ENCODE measurements at regions not wholly inside any gene's neighbourhood (a gene's known extent, or its start where the extent isn't known, plus 50 kb on each side); places are given as distances from the start of the nearest gene placed in this dataset.

DNA sequence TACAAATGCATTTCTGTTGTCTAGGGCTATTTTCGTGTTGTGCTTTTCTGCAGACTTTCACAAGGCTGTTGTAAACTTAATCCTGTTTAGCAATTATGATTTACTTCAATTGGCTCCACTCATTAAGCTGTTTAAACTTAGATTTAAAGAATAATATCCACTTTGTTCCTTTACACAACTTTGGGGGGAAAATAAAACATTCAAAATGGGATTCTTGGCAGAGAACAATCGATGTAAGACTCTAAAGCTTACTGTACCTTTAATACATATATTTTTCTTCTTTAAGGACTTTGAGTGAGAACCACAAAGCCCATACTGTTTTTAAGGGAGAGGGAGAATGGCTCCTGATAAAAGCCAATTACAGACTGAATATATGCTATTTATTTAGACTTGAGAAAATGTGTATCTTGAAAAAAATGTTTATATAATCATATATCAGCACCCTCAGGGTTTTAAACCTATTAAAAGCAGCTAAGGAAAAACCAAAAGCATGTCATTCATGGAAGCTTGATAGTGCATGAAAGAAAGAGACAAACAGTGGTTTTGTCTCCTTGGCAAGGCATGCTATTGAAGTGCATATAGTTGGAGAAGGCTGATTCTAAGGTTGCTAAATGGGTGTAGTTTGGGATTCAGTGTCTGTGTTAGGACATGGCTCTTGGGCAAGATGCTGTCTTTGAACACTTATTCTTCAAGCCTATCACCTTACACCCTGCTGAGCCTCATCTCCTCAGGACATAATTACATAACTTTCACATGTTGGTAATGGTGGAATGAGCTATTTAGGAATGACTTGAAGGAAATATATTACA lies 293.4 kb upstream of the TBC1D5 start:
- Histone ChIP-seq H3K4me3 (ENCODE audit: insufficient read depth, low read depth, low read length) (no peak overlapping the region), H3K27me3 (ENCODE audit: control insufficient read depth, insufficient read depth, low read length, poor library complexity, severe bottlenecking) (no peaks in the 10 kb centered on the region), H3K9me3 (ENCODE audit: control insufficient read depth, low read length) (no peaks in the 10 kb centered on the region), H3K4me1 (ENCODE audit: control insufficient read depth, insufficient read depth, low read length) (no peaks in the 10 kb centered on the region), H3K36me3 (ENCODE audit: control insufficient read depth, insufficient read depth, low read length) (no peaks in the 10 kb centered on the region), H3K27ac (ENCODE audit: insufficient read depth, low read depth, low read length, poor library complexity, severe bottlenecking) (no peak overlapping the region)
- 93 to 98% methylated on average over 1 to 2 of the region's 2 CpGs for WGBS, 2 experiments

DNA sequence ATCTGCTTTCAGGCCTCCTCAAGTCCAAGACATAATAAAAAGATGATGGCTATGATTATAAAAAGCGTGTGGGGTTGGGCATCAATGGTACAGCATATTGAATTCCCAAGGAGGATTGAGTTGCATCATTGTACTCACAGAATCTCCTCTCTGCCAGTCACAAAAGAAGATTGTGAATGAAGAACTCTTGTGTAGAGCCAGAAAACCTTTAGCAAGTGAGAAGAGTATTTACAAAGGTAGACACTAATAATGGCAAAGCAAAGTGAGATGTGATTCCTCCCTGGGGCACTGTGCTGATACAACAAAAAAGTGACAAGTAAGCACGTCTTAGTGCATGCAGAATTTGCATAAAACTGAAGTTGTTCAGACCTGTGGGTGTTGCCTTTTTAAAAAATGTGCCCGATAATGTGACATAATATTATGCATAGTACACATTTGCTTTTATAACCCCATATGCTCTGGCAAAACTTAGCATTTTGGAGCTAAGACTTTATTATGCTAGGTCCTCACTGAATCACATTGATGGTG lies 291.2 kb upstream of the TBC1D5 start:
- Histone ChIP-seq H3K9me3 (ENCODE audit: control insufficient read depth, low read length) (no peaks in the 10 kb centered on the region), H3K36me3 (ENCODE audit: control insufficient read depth, insufficient read depth, low read length) (no peaks in the 10 kb centered on the region), H3K4me3 (ENCODE audit: insufficient read depth, low read depth, low read length) (no peak overlapping the region), H3K4me1 (ENCODE audit: control insufficient read depth, insufficient read depth, low read length) (no peaks in the 10 kb centered on the region), H3K27ac (ENCODE audit: insufficient read depth, low read depth, low read length, poor library complexity, severe bottlenecking) (no peak overlapping the region), H3K27me3 (ENCODE audit: control insufficient read depth, insufficient read depth, low read length, poor library complexity, severe bottlenecking) (no peaks in the 10 kb centered on the region)
- WGBS, 2 experiments: 82 to 89% methylated on average over 2 to 3 of the region's 3 CpGs

DNA sequence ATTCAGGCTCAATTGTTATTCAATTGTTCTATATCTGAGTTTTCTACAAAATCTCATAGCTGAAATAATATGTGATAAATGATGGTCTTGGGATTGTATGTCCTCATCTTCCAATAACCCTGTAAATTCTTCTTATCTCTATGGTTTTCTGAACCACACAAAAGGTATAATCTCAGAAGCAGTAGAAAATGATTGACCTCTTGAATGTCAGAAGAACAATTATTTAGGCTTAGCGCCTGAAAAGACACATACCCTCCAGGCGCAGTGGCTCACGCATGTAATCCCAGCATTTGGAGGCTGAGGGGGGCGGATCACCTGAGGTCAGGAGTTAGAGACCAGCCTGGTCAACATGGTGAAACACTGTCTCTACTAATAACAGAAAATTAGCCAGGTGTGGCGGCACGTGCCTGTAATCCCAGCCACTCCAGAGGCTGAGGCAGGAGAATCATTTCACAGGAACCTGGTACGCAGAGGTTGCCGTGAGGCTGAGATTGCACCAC lies 288.0 kb upstream of the TBC1D5 start:
- Histone ChIP-seq H3K36me3 (ENCODE audit: control insufficient read depth, insufficient read depth, low read length) (no peaks in the 10 kb centered on the region), H3K4me3 (ENCODE audit: insufficient read depth, low read depth, low read length) (no peak overlapping the region), H3K4me1 (ENCODE audit: control insufficient read depth, insufficient read depth, low read length) (no peaks in the 10 kb centered on the region), H3K9me3 (ENCODE audit: control insufficient read depth, low read length) (no peaks in the 10 kb centered on the region), H3K27ac (ENCODE audit: insufficient read depth, low read depth, low read length, poor library complexity, severe bottlenecking) (no peak overlapping the region), H3K27me3 (ENCODE audit: control insufficient read depth, insufficient read depth, low read length, poor library complexity, severe bottlenecking) (no peaks in the 10 kb centered on the region)
- 92 to 93% methylated on average over 8 of the region's 8 CpGs for WGBS, 2 experiments

DNA sequence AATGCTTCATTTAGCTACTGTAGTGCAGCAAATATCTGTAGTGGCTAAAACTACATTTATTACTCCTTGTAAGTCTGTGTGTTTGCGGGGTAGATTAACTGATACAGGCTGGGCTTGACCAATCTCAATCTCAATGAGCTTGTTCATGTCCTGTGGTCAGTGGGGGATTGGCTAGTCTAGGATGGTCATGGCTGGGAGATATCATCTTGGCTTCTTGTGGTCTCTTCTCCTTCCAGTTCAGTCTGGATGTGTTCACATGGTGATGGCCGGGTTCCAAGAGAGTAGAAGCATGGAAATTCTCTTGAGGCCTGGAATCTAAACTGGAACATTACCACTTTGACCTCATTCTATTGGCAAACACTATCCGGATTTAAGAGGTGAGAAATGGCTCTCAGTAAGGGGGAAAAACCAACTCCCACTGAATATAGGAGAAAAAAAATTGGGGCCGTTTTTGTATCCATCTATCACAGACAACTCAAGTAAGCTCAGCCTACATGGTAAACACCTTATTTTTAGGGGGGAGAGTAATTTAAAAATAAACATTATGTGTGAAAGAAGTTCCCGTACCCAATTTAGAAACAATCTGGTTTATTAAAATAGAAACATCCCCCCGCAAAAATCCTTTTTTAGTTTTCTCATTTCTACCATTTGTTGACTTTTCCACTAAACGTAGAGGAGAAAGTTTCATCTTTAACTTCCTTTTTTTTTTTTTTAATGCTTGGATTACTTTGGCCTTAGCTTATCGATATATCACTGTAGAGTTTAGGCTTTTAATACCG lies 284.9 kb upstream of the TBC1D5 start:
- Histone ChIP-seq H3K27me3 (ENCODE audit: control insufficient read depth, insufficient read depth, low read length, poor library complexity, severe bottlenecking) (no peaks in the 10 kb centered on the region), H3K4me3 (ENCODE audit: insufficient read depth, low read depth, low read length) (no peak overlapping the region), H3K9me3 (ENCODE audit: control insufficient read depth, low read length) (no peaks in the 10 kb centered on the region), H3K4me1 (ENCODE audit: control insufficient read depth, insufficient read depth, low read length) (no peaks in the 10 kb centered on the region), H3K27ac (ENCODE audit: insufficient read depth, low read depth, low read length, poor library complexity, severe bottlenecking) (no peak overlapping the region), H3K36me3 (ENCODE audit: control insufficient read depth, insufficient read depth, low read length) (no peaks in the 10 kb centered on the region)
- WGBS, 2 experiments: 93 to 98% methylated on average over 6 to 8 of the region's 9 CpGs

DNA sequence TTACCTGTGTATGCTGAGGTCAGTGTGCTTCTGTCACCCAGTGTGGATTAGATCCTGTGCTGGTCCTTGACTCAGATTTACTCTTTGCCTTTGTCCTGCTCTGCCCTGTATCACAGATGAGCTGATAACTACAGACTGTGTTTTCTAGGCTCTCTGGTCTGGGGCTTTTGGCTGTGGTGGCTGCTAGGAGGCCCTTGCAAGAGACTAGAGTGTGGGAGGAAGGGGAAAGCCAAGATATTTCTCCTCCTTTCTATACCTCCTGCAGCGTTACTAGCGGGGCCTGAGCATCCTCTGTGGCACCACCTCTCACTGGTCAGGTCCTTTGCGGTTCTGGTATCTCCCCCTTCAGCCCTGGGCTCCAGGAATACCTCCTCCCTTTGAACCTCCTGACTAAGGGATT lies 282.3 kb upstream of the TBC1D5 start:
- H3K4me1 ChIP-seq (ENCODE audit: control insufficient read depth, insufficient read depth, low read length): no peaks in the 10 kb centered on the region
- no peaks in the 10 kb centered on the region for H3K9me3 ChIP-seq (ENCODE audit: control insufficient read depth, low read length)
- H3K4me3 ChIP-seq (ENCODE audit: insufficient read depth, low read depth, low read length): no peak overlapping the region
- WGBS, 2 experiments: 96% methylated on average over 3 of the region's 3 CpGs
- no peak overlapping the region for H3K27ac ChIP-seq (ENCODE audit: insufficient read depth, low read depth, low read length, poor library complexity, severe bottlenecking)
- H3K36me3 ChIP-seq (ENCODE audit: control insufficient read depth, insufficient read depth, low read length): no peaks in the 10 kb centered on the region
- no peaks in the 10 kb centered on the region for H3K27me3 ChIP-seq (ENCODE audit: control insufficient read depth, insufficient read depth, low read length, poor library complexity, severe bottlenecking)

DNA sequence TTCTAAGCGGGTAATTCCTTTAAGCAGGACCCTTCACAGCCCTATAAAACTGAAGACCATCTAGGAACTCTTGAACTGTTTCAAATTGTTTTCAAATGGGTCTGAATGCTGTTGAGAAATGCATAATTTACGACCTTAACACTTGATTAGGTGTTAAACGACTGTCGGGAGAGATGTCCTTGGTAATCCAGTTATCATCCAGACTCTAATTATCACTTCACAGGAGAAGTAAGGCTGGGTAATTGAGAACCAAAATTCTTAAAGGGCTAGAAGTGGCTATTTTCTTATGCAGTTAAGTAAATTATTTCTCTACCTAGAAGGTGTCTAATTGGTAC lies 276.7 kb upstream of the TBC1D5 start:
- Histone ChIP-seq H3K27ac (ENCODE audit: insufficient read depth, low read depth, low read length, poor library complexity, severe bottlenecking) (no peak overlapping the region), H3K27me3 (ENCODE audit: control insufficient read depth, insufficient read depth, low read length, poor library complexity, severe bottlenecking) (no peaks in the 10 kb centered on the region), H3K4me3 (ENCODE audit: insufficient read depth, low read depth, low read length) (no peak overlapping the region), H3K9me3 (ENCODE audit: control insufficient read depth, low read length) (no peaks in the 10 kb centered on the region), H3K36me3 (ENCODE audit: control insufficient read depth, insufficient read depth, low read length) (no peaks in the 10 kb centered on the region), H3K4me1 (ENCODE audit: control insufficient read depth, insufficient read depth, low read length) (peaks cover 4% of the 10 kb centered on the region)
- 69 to 85% methylated on average over 4 of the region's 4 CpGs for WGBS, 2 experiments

DNA sequence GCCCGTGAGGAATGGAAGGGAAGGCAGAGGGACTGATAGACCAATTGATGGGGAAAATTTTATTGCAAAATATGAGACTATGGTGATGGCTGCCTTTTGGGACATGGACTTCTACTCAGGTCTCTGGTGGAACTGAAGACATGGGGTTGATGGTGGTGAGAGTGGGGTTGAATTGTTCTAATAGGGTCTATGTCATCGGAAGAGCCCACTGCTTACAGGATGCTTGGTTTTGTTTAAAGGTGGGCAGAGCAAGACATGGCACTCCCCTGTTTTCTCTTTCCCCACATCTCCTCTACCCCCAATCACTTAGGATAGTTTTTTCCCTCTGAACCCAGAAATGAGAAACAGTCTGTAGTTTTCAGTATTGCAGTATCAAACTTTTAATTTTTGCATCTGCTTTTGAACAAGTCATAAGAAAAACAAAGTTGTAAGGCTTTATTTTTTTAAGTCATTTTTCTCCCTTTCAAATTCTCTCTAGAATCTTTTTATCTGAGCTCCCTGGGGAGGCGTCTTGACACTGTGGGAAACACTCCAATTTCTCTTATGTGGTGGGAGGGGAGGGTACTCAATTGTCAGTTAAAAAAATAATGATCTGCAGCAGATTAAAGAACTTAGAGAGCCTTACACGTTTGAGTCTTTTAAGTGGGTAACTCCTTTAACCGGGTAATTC lies 276.2 kb upstream of the TBC1D5 start:
- Histone ChIP-seq H3K27me3 (ENCODE audit: control insufficient read depth, insufficient read depth, low read length, poor library complexity, severe bottlenecking) (no peaks in the 10 kb centered on the region), H3K27ac (ENCODE audit: insufficient read depth, low read depth, low read length, poor library complexity, severe bottlenecking) (no peak overlapping the region), H3K4me3 (ENCODE audit: insufficient read depth, low read depth, low read length) (no peak overlapping the region), H3K4me1 (ENCODE audit: control insufficient read depth, insufficient read depth, low read length) (peaks cover 4% of the 10 kb centered on the region), H3K9me3 (ENCODE audit: control insufficient read depth, low read length) (no peaks in the 10 kb centered on the region), H3K36me3 (ENCODE audit: control insufficient read depth, insufficient read depth, low read length) (no peaks in the 10 kb centered on the region)
- 70 to 73% methylated on average over 5 of the region's 5 CpGs for WGBS, 2 experiments

DNA sequence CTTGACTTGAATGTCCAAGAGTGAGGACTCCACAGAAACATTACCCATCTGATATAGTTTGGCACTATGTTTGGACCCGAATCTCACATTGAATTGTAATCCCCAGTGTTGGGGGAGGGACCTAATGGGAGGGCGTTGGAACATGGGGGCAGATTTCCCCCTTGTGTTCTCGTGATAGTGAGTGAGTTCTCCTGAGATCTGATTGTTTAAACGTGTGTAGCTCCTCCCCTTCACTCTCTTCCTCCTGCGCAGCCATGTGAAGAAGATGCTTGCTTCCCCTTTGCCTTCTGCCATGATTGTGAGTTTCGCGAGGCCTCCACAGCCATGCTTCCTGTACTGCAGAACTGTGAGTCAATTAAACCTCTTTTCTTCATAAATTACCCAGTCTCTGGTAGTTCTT lies 273.9 kb upstream of the TBC1D5 start:
- no peaks in the 10 kb centered on the region for H3K9me3 ChIP-seq (ENCODE audit: control insufficient read depth, low read length)
- H3K4me1 ChIP-seq (ENCODE audit: control insufficient read depth, insufficient read depth, low read length): peaks cover 4% of the 10 kb centered on the region
- H3K27me3 ChIP-seq (ENCODE audit: control insufficient read depth, insufficient read depth, low read length, poor library complexity, severe bottlenecking): no peaks in the 10 kb centered on the region
- no peaks in the 10 kb centered on the region for H3K36me3 ChIP-seq (ENCODE audit: control insufficient read depth, insufficient read depth, low read length)
- H3K27ac ChIP-seq (ENCODE audit: insufficient read depth, low read depth, low read length, poor library complexity, severe bottlenecking): no peak overlapping the region
- H3K4me3 ChIP-seq (ENCODE audit: insufficient read depth, low read depth, low read length): no peak overlapping the region
- 89 to 92% methylated on average over 7 of the region's 7 CpGs for WGBS, 2 experiments

DNA sequence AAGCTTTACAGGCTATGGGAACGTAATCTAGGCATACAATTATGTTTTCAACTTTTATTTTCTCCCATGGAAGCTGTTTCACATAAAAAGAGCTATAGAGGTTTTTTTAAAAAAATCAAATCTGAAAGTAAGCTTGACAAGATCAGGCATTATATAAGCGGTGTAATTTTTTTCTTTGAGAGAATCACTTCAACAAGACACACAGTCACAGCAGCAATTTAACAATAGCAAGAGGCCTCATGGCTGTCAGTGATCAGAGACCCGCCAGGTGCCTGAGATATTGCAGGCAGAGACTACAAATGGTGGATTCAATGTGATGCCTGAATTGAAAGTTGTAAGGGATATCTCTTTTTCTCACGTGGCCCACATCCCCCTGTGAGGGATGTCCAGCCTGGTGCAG lies 270.5 kb upstream of the TBC1D5 start:
- peaks cover 4% of the 10 kb centered on the region for H3K4me1 ChIP-seq (ENCODE audit: control insufficient read depth, insufficient read depth, low read length)
- no peaks in the 10 kb centered on the region for H3K36me3 ChIP-seq (ENCODE audit: control insufficient read depth, insufficient read depth, low read length)
- H3K27ac ChIP-seq (ENCODE audit: insufficient read depth, low read depth, low read length, poor library complexity, severe bottlenecking): no peak overlapping the region
- no peak overlapping the region for H3K4me3 ChIP-seq (ENCODE audit: insufficient read depth, low read depth, low read length)
- WGBS, 2 experiments: 93 to 98% methylated on average over 4 of the region's 4 CpGs
- H3K27me3 ChIP-seq (ENCODE audit: control insufficient read depth, insufficient read depth, low read length, poor library complexity, severe bottlenecking): no peaks in the 10 kb centered on the region
- H3K9me3 ChIP-seq (ENCODE audit: control insufficient read depth, low read length): no peaks in the 10 kb centered on the region

DNA sequence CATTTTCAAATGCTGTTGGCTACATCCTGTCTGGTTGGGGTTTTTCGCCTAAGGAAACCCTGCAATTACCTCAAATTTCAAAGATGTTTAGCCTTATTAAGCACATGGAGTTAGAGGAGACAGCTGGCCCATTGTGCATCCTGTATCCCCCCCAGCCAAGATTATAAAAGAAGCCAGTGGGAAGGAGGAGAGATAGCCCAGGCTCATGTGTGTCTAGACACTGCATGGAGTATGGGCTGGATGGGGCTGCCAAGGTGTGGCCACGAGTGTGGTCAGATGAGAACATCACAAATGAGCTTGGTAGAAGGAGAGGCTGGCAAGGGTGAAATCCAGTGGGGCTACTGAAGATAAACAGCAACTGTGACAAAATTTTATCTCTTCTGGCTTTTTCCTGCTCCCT lies 270.0 kb upstream of the TBC1D5 start:
- no peaks in the 10 kb centered on the region for H3K27me3 ChIP-seq (ENCODE audit: control insufficient read depth, insufficient read depth, low read length, poor library complexity, severe bottlenecking)
- no peak overlapping the region for H3K27ac ChIP-seq (ENCODE audit: insufficient read depth, low read depth, low read length, poor library complexity, severe bottlenecking)
- H3K36me3 ChIP-seq (ENCODE audit: control insufficient read depth, insufficient read depth, low read length): no peaks in the 10 kb centered on the region
- no peak overlapping the region for H3K4me3 ChIP-seq (ENCODE audit: insufficient read depth, low read depth, low read length)
- 94 to 97% methylated on average over 1 to 2 of the region's 2 CpGs for WGBS, 2 experiments
- H3K4me1 ChIP-seq (ENCODE audit: control insufficient read depth, insufficient read depth, low read length): no peaks in the 10 kb centered on the region
- H3K9me3 ChIP-seq (ENCODE audit: control insufficient read depth, low read length): no peaks in the 10 kb centered on the region
